Fibroblast of lung (primary cell): ENCODE measurements at regions not wholly inside any gene's neighbourhood (a gene's known extent, or its start where the extent isn't known, plus 50 kb on each side); places are given as distances from the start of the nearest gene placed in this dataset.
"Not testable (repeated sequence)": the region's sequence is repeated elsewhere in the genome, so short reads cannot be mapped to it uniquely, and the experiment has no call there.

ENCODE experiments used
- DNase-seq, 2 donors: peaks; one replicate each; pipeline versions ENCODE4 v3.0.0 to v3.0.0-alpha.2; 2010; ENCODE audit warnings: low read depth in 2 of 2
- H2AFZ ChIP-seq: 2 replicates; pipeline ENCODE4 v1.5.1; 2012; ENCODE audit warnings: low read length, control low read depth, inconsistent platforms
- H3K27ac ChIP-seq: 2 replicates; pipeline ENCODE4 v1.5.1; 2011; ENCODE audit warnings: low read length, control low read depth; ENCODE audit not compliant: insufficient read depth
- H3K27me3 ChIP-seq: 2 replicates; pipeline ENCODE4 v1.5.1; 2011; ENCODE audit warnings: mild to moderate bottlenecking, low read length; ENCODE audit not compliant: control insufficient read depth, insufficient read depth
- H3K36me3 ChIP-seq: 2 replicates; pipeline ENCODE4 v1.5.1; 2011; ENCODE audit warnings: low read length; ENCODE audit not compliant: control insufficient read depth, insufficient read depth
- H3K4me1 ChIP-seq: 2 replicates; pipeline ENCODE4 v1.5.1; 2011; ENCODE audit warnings: low read length; ENCODE audit not compliant: control insufficient read depth, insufficient read depth; ENCODE audit errors: extremely low read depth
- H3K4me2 ChIP-seq: 2 replicates; pipeline ENCODE4 v1.5.1; 2011; ENCODE audit warnings: low read length, control low read depth; ENCODE audit not compliant: insufficient read depth; ENCODE audit errors: extremely low read depth
- H3K4me3 ChIP-seq, 4 experiments: fragments of 200-600 bp in 1 of 4; sonication (generic) in 1 of 4; replicated peaks in 1 of 4; 2 replicates each; pipeline ENCODE4 v1.5.1; 2011 to 2016; ENCODE audit warnings: low read length in 4 of 4, low read depth in 3 of 4, mild to moderate bottlenecking in 3 of 4, control low read depth in 2 of 4, inconsistent platforms in 1 of 4, mixed read lengths in 1 of 4; ENCODE audit not compliant: insufficient read depth in 1 of 4; ENCODE audit errors: control extremely low read depth in 1 of 4
- H3K79me2 ChIP-seq: 2 replicates; pipeline ENCODE4 v1.5.1; 2012; ENCODE audit warnings: mild to moderate bottlenecking, low read length, inconsistent platforms; ENCODE audit not compliant: control insufficient read depth, insufficient read depth
- H3K9ac ChIP-seq: 2 replicates; pipeline ENCODE4 v1.5.1; 2011; ENCODE audit warnings: mild to moderate bottlenecking, low read length, control low read depth; ENCODE audit not compliant: insufficient read depth
- H3K9me3 ChIP-seq: 2 replicates; pipeline ENCODE4 v1.5.1; 2012; ENCODE audit warnings: low read depth, low read length; ENCODE audit not compliant: control insufficient read depth, insufficient read depth
- H4K20me1 ChIP-seq: 2 replicates; pipeline ENCODE4 v1.5.1; 2011; ENCODE audit warnings: low read length; ENCODE audit not compliant: control insufficient read depth, insufficient read depth; ENCODE audit errors: extremely low read depth
- EZH2 ChIP-seq: IDR thresholded peaks from 2 replicates; pipeline ENCODE4 v1.5.1; 2012; ENCODE audit warnings: low read length, control low read depth, mild to moderate bottlenecking; ENCODE audit errors: missing control alignments
- TF ChIP-seq, protein P1 (sequence below), 2 donors: IDR thresholded peaks in 1 of 2; conservative IDR thresholded peaks in 1 of 2; 1 replicate in 1 of 2; 2 replicates in 1 of 2; pipeline ENCODE4 v1.5.1; 2011 to 2012; ENCODE audit warnings: low read length in 2 of 2, control low read depth in 1 of 2, inconsistent platforms in 1 of 2, low read depth in 1 of 2, mild to moderate bottlenecking in 1 of 2

- Histone ChIP-seq H3K4me3 (no peak overlapping the region), H4K20me1 (no peaks in the 10 kb centered on the region), H3K9me3 (no peaks in the 10 kb centered on the region), H3K4me2 (no peak overlapping the region), H2AFZ (no peak overlapping the region), H3K9ac (no peak overlapping the region), H3K79me2 (no peaks in the 10 kb centered on the region), H3K27ac (no peak overlapping the region), H3K27me3 (no peaks in the 10 kb centered on the region), H3K36me3 (no peaks in the 10 kb centered on the region), H3K4me1 (no peaks in the 10 kb centered on the region)
- TF ChIP-seq EZH2: no peak
- TF ChIP-seq, protein P1, sequence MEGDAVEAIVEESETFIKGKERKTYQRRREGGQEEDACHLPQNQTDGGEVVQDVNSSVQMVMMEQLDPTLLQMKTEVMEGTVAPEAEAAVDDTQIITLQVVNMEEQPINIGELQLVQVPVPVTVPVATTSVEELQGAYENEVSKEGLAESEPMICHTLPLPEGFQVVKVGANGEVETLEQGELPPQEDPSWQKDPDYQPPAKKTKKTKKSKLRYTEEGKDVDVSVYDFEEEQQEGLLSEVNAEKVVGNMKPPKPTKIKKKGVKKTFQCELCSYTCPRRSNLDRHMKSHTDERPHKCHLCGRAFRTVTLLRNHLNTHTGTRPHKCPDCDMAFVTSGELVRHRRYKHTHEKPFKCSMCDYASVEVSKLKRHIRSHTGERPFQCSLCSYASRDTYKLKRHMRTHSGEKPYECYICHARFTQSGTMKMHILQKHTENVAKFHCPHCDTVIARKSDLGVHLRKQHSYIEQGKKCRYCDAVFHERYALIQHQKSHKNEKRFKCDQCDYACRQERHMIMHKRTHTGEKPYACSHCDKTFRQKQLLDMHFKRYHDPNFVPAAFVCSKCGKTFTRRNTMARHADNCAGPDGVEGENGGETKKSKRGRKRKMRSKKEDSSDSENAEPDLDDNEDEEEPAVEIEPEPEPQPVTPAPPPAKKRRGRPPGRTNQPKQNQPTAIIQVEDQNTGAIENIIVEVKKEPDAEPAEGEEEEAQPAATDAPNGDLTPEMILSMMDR (conservative IDR thresholded peaks at IDR 0.05 in 1 of 2, IDR thresholded peaks at IDR 0.05 in 1 of 2; ENCODE audit: low read depth in 1 of 2, low read length in 2 of 2): no peak
- no peak for DNase-seq
These were observed 127.2 kb downstream of the HS3ST3B1 start for GRCh38 chr17:14427900-14428647.

DNA sequence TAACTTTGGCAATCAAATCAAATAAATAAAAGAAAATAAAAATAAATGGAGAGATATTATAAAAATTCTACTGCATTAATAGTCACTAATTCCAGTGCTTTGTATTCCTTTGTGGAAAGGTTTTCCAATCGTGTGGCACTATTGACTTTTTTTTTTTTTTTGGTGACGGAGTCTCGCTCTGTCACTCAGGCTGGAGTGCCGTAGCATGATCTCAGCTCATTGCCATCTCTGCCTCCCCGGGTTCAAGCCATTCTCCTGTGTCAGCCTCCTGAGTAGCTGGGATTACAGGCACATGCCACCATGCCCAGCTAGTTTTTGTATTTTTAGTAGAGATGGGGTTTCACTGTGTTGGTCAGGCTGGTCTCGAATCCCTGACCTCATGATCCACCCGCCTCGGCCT lies 122.3 kb downstream of the HS3ST3B1 start:
- H3K9me3 ChIP-seq, H3K4me1 ChIP-seq, H2AFZ ChIP-seq, H3K9ac ChIP-seq, H3K4me3 ChIP-seq, H4K20me1 ChIP-seq, H3K36me3 ChIP-seq, H3K4me2 ChIP-seq, DNase-seq, H3K79me2 ChIP-seq, H3K27me3 ChIP-seq, H3K27ac ChIP-seq: not testable (repeated sequence)

GRCh38 chr17:14417336-14417735 lies 116.5 kb downstream of the HS3ST3B1 start:
- Histone ChIP-seq H3K27ac (no peak overlapping the region), H3K36me3 (no peaks in the 10 kb centered on the region), H3K27me3 (no peaks in the 10 kb centered on the region), H3K4me1 (no peaks in the 10 kb centered on the region), H4K20me1 (no peaks in the 10 kb centered on the region), H2AFZ (no peak overlapping the region), H3K4me3 (no peak overlapping the region), H3K79me2 (no peaks in the 10 kb centered on the region), H3K9me3 (no peaks in the 10 kb centered on the region), H3K4me2 (no peak overlapping the region), H3K9ac (no peak overlapping the region)
- DNase-seq: no peak
- no peak for TF ChIP-seq EZH2
- TF ChIP-seq, protein P1 (conservative IDR thresholded peaks at IDR 0.05 in 1 of 2, IDR thresholded peaks at IDR 0.05 in 1 of 2; ENCODE audit: low read depth in 1 of 2, low read length in 2 of 2): no peak
